Stimulated activated CD8-positive, alpha-beta memory T cell treated with anti-CD3 and anti-CD28 coated beads, Interleukin-4, amount 100 ng/mL, for 48 hours (primary cell): ENCODE measurements at regions not wholly inside any gene's neighbourhood (a gene's known extent, or its start where the extent isn't known, plus 50 kb on each side); places are given as distances from the start of the nearest gene placed in this dataset.
"Not testable (repeated sequence)": the region's sequence is repeated elsewhere in the genome, so short reads cannot be mapped to it uniquely, and the experiment has no call there.

Source experiments
- DNase-seq: peaks from one replicate; pipeline ENCODE4 v3.0.0-alpha.2; 2020

DNA sequence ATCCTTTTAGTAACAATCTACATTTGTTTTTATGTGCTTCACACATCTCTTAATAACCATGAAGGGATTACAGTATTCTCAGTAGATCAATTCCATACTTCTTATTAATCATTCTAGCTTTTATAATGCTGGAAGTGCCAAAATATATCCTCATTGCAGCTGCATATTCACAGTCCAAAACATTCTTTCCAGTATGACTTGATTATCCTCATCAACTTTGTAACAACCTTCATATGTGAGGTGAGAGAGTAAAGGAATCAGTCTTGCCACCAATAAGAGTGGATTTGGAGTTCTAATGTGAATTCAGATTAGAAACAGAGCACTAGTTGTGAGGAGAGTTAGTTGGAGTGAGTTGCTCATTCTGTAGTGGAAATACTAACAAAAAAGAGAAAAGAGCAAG, 208.0 kb upstream of the SPRY2 start:
- no peak for DNase-seq

DNA sequence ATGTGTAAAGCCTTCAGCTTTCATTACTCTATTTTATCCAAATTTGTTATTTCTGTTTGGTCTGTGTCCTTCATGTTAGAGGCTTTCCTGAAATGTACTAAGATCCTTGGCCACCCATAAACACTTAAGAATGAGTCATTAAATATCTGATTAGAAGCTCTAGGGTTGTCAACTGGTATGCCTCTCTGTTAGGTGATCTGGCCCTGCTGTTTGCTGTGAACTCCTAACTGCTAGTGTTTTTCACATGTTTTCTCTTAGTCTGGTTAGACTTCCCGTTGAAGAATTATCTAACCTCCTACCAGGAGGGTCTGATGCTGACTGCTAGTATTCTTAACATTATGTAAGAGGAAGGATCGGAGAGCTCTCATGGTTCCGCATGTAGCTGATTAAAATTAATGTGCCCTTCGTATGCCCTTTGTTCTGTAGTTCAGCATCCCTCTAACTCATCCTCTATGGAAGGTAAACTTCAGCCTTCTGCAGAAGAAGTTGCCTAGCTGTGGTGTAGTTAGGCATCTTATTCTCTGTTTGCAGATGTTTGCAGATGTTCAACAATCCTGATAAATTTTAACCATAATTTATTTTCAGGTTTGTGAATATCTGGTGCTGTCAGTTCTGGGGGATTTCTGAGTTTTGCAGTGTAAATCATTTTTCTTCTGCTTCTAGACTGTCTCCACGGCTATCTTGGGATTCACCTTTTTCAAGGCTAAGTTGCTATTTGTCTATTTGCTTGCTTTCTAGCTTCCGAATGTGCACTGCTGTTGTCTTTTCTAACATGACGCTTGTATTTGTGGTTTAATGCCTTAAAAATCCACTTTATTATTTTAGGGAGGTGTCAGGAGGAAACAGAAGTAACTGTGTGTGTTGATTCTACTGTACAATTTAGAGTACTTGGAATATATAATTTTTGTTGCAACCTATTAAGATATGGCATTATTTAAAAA, 207.2 kb upstream of the SPRY2 start:
- DNase-seq, result no peak

DNA sequence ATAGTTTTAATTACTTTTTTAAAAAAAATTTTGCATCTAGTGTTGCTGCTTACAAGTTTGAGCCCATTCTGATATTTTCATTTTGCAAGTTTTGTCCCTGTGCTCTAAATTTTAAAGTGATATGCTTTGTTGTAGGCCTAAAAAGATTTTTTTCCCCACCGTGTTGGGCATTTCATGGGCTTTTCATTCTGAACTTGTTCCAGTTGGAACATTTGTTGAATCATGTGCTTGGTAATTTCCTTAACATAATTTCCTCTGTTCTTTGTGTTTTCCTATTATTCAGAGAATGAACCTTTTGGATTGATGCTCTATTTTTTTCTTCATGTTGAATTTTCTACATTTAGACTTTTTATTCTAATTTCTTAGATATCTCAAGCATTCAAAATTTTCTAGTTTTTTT, 206.4 kb upstream of the SPRY2 start:
- DNase-seq, result no peak

DNA sequence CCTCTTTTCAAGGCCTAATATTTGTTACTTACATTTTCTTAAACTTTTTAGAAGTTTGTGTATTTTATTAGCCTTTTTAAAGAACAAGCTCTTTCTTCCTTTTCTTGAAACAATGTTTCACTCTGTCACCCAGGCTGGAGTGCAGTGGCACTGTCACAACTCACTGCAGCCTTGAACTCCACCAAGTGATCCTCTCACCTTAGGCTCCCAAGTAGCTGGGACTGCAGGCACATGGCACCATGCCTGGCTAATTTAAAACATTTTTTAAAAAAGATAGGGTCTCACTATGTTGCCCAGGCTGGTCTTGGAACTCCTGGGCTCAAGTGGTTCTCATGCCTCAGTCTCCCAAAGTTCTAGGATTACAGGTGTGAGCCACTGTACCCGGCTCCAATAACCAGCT, 192.2 kb upstream of the SPRY2 start:
- DNase-seq, result no peak

DNA sequence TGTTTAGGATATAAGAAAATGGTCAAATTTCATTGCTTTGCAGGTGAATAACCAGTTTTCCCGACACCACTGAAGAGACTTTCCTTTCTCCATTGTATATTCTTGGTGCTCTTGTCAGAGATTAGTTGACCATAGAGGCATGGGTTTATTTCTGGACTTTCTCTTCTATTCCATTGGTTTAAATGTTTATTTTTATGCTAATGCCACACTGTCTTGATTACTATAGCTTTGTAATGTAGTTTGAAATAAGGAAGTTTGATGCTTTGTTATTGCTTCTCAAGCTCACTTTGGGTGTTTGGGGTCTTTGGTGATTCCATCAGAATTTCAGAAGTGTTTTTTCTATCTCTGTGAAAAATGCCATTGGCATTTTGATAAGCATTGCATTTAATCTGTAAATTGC, 190.0 kb upstream of the SPRY2 start:
- no peak for DNase-seq

DNA sequence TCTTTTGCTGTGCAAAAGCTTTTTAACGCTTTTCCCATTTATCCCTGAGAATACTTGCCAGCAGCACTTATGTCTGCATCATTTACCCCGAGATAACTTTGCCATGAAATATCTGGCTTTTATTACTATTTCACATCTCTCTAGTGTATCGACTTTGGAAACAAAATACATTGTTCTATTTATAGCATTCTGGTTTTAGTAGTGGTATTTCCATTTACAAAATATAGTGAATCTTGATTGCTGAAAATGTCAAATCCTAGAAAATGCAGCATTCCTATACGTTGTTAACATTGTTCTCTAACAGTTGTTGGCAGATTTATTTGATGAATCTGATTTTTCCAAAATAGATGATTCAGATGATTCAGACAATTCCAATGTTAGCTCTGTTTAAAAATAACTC, 189.3 kb upstream of the SPRY2 start:
- no peak for DNase-seq

DNA sequence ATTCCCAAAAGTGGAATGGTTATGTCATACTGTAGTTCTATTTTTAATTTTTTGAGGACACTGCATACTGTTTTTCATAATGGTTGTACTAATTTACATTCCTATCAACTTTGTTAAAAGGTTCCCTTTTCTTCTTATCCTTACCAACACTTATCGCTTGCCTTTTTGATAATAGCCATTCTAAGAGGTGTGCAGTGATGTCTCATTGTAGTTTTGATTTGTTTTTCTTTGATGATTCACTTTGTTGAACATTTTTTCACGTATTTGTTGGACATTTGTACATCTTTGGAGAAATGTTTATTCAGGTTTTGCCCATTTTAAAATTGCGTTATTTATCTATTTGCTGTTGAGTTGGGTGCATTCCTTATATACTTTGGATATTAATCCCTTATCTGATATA, 188.8 kb upstream of the SPRY2 start:
- no peak for DNase-seq

DNA sequence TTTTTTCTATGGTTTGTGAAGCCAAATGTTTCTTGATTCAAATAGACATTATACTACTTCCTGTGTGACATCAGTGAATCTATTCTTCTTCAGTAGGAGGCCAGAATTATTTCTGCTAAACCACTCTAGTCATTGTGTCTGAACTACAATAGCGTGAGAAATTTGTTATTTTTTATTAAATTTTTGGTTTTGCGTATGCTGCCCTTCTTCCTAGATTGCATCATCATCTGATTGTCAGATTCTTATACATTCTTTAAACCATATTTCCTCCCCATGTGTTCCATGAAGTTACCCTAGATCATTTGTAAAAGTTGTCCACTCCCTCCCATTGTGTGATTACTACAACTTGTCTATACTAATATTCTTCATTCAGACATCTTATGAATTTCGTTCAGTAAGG, 187.8 kb upstream of the SPRY2 start:
- no peak for DNase-seq

DNA sequence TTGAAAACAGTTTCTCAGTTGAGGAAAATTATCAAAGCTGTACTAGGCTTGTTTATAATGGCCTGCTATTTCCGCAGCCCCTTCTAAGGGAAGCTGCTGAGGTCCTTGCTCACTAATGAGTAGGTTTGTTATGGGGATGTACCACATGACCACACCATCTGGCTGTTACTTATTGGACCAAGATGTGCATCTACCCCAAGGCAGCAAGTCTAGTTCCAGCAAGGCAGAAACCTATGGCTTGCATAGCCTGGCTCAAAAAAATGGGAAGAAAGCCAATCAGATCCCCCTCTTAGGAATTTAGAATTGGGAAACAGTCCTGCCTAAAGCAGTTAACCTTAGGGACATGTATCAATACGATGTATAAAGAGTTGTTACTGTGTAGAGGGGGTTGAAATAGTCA, 186.5 kb upstream of the SPRY2 start:
- no peak for DNase-seq

DNA sequence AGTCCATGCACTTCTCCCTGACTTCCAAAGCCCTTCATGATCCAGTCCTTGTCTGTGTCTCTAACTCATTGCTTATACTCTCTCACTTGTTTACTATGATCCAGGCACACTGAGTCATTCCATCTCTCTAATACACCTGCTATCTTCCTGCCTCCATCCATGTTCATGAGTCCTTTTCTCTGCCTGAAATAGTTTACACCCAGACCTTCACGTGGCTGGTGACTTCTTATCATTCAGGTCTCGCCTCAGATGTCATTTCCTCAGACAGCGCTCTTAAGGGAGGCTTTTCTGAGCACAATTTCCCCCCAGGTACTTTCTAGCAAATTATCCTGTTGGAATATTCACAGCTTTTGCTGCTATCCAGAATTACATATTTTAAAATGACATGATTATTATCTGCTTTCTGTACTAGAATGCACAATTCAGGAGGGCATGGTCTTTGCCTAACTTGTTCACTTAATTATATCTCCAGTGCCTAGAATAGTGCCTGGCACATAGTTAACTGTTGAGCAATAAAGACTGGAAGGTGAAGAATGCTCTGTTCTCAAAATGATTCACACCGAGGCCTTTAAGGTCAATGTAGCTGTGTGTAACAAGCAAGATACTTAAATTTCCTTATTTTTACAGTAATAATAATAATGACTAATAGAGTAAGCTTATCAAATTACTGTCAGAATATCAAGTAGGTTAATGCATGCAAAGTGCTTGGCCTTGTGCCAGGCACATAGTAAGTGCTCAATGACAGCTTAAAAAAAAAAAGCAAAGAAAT, 183.7 kb upstream of the SPRY2 start:
- DNase-seq, result no peak

DNA sequence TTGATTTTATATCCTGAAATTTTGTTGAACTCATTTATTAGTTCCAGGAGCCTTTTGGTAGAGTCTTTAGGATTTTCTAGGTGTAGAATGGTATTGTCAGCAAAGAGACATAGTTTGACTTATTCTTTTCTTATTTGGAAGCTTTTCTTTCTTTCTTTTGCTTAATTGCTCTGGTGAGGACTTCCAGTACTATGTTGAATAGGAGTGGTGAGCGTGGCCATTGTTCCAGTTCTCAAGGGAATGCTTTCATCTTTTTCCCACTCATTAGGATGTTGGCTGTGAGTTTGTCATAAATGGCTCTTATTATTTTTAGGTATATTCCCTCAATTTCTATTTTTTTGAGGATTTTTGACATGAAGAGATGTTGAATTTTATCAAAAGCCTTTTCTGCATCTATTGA, 182.2 kb upstream of the SPRY2 start:
- DNase-seq, result no peak

DNA sequence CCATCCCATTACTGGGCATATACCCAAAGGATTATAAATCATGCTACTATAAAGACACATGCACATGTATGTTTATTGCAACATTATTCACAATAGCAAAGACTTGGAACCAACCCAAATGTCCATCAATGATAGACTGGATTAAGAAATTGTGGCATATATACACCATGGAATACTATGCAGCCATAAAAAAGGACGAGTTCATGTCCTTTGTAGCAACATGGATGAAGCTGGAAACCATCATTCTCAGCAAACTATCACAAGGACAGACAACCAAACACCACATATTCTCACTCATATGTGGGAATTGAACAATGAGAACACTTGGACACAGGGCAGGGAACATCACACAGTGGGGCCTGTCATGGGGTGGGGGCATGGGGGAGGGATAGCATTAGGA, 181.5 kb upstream of the SPRY2 start:
- DNase-seq, result not testable (repeated sequence)

DNA sequence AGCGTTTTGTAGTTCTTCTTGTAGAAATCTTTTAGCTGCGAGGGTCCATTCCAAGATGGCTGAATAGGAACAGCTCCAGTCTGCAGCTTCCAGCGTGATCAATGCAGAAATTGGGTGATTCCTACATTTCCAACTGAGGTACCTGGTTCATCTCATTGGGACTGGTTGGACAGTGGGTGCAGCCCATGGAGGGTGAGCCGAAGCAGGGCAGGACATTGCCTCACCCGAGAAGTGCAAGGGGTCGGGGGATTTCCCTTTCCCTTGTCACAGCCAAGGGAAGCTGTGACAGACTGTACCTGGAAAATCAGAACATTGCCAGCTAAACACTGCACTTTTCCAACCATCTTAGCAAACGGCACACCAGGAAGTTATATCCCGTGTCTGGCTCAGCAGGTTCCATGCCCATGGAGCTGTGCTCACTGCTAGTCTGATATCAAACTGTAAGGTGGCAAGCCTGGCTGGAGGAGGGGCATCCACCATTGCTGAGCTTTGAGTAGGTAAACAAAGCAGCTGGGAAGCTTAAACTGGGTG, 176.0 kb upstream of the SPRY2 start:
- no peak for DNase-seq

DNA sequence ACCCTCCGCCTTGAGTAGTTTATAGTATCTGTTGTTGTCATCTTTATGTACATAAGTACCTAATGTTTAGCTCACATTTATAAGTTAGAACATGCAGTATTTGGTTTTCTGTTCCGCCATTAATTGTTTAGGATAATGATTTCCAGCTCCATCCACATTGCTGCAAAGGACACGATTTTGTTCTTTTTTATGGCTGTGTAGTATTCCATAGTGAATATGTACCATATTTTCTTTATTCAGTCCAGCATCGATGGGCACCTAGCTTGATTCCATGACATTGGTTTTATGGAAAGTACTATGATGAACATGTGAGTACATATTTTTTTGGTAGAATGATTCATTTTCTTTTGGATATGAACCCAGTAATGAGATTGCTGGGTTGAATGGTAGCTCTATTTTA, 174.4 kb upstream of the SPRY2 start:
- no peak for DNase-seq

DNA sequence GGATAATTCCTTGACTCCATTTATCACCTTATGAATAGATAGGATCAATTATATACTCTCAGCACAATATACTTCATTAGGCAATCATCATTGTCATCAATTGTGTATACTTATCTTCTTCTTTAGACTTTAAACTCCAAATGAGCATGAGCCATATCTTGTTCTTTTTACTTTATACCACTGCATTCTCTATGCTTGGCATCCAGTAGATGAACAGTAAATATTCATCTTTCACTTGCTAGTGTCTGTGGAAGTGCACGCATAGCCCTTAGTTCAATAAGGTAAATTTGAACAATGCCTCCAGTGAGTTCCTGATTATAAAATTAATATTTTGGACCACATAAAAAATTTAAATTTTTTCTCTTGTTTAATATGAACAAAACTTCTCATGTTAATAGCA, 172.3 kb upstream of the SPRY2 start:
- DNase-seq, result no peak

DNA sequence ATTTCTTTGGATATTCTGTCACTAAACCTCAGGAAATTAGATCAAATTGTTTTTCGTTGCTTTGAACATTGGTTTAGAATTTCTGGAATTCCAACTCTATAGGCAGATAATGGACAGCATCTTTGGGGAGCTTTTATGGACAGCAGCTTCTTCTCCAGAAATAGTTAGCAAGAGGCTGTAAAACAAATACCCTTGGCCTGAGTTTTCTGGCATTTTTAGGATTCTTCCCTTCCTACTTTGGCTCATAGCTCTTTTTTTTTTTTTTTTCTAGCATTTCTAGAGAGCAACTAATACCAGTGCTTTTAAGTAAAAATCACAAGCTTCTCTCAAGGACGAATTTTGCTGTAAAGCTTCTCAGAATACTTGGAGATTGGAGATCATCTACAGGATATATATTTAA, 169.8 kb upstream of the SPRY2 start:
- no peak for DNase-seq

DNA sequence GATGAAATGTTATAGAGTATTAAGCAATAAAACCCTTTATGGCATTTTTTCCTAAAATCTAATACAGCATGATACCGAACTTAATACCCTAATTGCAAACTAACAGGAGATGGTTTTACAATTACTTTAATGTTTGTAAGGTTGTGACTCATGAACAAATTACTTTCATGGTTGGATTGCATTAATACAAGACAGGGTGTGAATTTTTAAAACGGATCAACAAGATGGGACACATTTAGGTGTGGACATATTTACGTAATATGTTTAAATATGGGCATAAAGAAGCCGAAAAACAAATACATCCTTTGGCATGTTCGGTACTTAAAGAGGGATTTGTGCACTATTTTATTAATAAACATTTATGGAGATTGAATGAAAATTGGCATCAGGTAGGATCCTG, 168.3 kb upstream of the SPRY2 start:
- no peak for DNase-seq

DNA sequence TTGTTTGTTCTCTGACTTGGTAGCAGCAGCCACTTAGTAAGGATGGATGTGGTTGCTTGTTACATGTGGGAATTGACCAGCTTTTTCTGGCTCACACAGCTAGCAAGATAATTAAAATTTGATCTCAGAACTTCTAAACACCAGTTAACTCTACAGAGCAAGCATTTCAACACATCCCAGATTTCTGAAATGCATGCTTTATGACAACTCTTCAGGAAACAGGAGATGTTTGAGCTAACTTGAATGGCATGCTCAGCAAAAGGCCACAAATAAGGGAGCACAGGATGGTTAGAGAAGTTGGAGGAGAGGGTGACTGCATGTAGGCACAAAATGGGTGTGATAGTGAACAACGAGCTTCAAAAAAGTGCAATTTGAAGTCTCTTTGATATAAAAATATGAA, 167.1 kb upstream of the SPRY2 start:
- no peak for DNase-seq

DNA sequence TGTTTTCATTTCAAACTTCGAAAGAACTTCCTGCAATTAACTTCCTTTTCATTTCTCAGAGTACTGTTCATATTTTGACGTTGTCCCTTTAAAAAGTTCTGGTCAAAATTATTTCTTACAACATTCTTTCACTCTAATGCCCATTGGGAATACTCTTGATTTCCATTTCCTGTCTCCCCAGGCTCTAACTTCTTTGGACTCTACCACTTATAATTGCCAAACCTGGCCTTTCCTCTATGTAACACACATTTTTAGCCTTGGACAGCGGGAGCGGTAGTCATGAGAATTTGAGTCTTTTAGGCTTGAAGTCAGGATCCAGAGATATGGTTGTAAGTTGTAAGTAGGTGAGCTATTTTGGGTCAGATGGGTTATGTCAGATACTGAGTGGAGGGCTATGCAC, 163.5 kb upstream of the SPRY2 start:
- DNase-seq, result no peak

DNA sequence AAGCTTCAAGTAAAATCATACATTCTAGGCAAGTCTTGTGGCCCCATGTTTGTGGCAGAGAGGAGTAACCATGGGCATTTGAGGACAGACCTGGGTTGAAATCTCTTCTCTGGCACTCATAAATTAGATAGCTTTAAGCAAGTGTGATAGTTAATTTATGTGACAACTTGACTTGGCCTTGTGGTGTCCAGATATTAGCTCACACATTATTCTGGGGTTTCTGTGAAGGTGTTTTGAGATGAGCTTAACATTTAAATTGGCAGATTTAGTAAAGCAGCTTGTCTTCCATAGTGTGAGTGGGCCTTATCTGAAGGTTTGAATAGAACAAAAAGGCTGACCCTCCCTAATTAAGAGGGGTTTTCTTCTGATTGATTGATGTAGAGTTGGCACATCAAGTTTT, 161.4 kb upstream of the SPRY2 start:
- DNase-seq, result no peak

DNA sequence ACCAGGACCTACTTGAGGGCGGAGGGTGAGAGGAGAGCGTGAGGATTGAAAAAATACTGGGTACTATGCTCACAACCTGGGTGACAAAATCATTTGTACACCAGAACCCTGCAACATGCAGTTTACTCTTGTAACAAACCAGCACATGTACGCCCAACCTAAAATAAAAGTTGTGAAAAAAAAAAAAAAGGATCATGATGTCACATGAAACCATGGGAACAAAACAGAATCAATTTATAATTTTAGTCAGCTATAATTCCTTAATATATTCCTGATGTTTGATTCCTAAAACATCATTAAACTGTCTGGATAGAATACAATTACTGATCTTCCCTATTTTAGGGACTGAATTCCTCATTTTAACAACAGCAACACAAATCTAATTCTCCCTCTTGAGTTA, 160.6 kb upstream of the SPRY2 start:
- no peak for DNase-seq

DNA sequence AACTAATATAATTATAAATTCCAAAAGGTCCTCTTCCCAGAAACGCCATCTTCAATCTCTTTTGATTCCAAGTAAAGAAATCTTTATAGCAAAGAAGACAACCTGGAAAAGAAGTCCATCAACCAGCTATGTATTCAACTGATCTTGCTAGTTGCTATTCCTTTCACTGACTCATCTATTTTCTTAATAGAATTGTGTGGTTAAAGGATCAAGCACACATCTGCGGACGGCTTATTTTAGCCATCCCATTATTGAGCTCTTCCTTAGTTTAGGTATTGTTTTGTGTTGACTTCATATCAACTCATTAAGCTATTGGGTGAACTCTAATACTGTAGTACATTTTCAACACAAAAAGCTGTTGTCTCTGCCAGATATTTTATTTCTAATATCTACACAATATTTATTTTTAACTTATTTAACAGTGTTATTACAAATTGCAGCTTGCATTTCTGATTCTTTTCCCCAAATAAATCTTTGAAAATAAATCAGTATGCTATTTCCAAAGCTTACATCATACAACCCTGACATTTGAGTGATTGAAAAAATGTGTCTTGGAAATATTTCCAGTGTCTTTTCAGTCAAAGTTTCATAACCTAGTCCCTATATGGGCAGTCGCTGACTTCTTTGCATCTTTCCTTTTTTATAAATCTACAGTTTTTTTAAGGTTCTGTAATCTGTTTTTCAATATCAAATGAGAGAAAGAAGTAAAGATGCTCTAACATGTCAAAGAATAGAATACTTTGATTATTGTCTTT, 158.8 kb upstream of the SPRY2 start:
- no peak for DNase-seq

DNA sequence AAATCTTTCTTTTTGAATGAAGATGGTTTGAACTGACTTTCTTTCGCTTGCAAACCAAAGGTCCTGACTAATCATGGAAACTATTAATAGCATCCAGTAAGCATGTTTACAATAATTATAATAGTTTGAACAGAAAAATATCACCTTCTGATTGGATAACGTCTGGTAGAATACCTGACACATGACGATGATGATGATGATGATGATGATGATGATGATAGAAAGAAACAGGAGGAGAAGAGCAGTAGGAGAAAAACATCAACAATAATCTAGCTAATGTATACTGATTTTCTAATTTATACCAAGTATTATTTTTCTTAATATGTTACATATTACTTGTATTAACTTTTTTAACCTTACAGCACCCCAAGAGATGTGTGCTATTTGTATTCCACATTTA, 157.5 kb upstream of the SPRY2 start:
- DNase-seq, result no peak
